Suprapubic skin (tissue), 4 donors: ENCODE measurements at regions not wholly inside any gene's neighbourhood (a gene's known extent, or its start where the extent isn't known, plus 50 kb on each side); places are given as distances from the start of the nearest gene placed in this dataset.

Experiments
- DNase-seq, 2 donors: peaks; one replicate each; pipeline ENCODE4 v3.0.0-alpha.2; 2019; ENCODE audit warnings: low spot score in 2 of 2
- H3K27ac ChIP-seq: fragments of 200-600 bp; sonication (generic); one replicate; pipeline ENCODE4 v1.5.1; 2019
- H3K27me3 ChIP-seq: fragments of 200-600 bp; sonication (generic); one replicate; pipeline ENCODE4 v1.5.1; 2019
- H3K36me3 ChIP-seq: fragments of 200-600 bp; sonication (generic); one replicate; pipeline ENCODE4 v1.5.1; 2019
- H3K4me1 ChIP-seq: fragments of 200-600 bp; sonication (generic); one replicate; pipeline ENCODE4 v1.5.1; 2019
- H3K4me3 ChIP-seq: fragments of 200-600 bp; sonication (generic); one replicate; pipeline ENCODE4 v1.5.1; 2019; ENCODE audit warnings: mild to moderate bottlenecking
- H3K9me3 ChIP-seq: fragments of 200-600 bp; sonication (generic); one replicate; pipeline ENCODE4 v1.5.1; 2019
- EP300 ChIP-seq: sonication (generic); formaldehyde crosslinking; IDR thresholded peaks from one replicate; pipeline ENCODE4 v1.6.1; 2017; ENCODE audit warnings: antibody characterized with exemption
- POLR2A ChIP-seq, 2 donors: fragments of 450-650 bp; IDR thresholded peaks; one replicate each; pipeline ENCODE4 v1.6.1; 2017; ENCODE audit warnings: antibody characterized with exemption in 2 of 2, mild to moderate bottlenecking in 2 of 2, moderate library complexity in 2 of 2
- POLR2AphosphoS5 ChIP-seq, 3 donors: sonication (generic); formaldehyde crosslinking; IDR thresholded peaks; one replicate each; pipeline ENCODE4 v1.6.1; 2017; ENCODE audit warnings: antibody characterized with exemption in 3 of 3
- WGBS: methylation state at CpG from one replicate; pipeline ENCODE4 v1.1.5; 2018; 5-methylcytosine and 5-hydroxymethylcytosine counted together
- TF ChIP-seq, protein P1 (sequence below), 2 donors: fragments of 200-600 bp in 1 of 2; fragments of 450-650 bp in 1 of 2; sonication (generic) in 1 of 2; IDR thresholded peaks; one replicate each; pipeline ENCODE4 v1.5.1; 2016 to 2019; ENCODE audit warnings: antibody characterized with exemption in 2 of 2, mild to moderate bottlenecking in 1 of 2, moderate library complexity in 1 of 2

DNA sequence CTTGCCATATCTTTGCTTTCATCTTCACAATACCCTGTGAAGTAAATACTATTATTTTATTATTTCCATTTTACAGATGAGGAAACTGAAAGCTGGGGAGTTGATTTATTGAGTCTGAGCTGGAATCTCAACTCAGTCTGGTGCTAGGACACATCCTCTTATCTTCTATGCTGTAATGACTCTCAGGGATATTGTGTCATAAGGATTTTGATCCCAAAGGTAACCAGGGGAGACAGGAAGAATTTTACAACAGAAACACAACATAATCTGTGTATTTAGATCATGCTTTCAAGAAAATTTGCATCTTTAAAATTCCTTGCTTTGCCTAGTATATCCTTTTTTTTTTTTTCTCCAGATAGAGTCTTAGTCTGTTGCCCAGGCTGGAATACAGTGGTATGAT is 123.3 kb upstream of the BTG1 start:
- Histone ChIP-seq H3K27ac (no peak overlapping the region), H3K4me3 (no peak overlapping the region), H3K9me3 (no peaks in the 10 kb centered on the region), H3K27me3 (no peaks in the 10 kb centered on the region), H3K4me1 (peaks cover 19% of the 10 kb centered on the region), H3K36me3 (no peaks in the 10 kb centered on the region)
- TF ChIP-seq EP300 (no peak), POLR2AphosphoS5 (IDR thresholded peaks at IDR 0.05) (no peak), POLR2A (IDR thresholded peaks at IDR 0.05) (no peak)
- TF ChIP-seq, protein P1, sequence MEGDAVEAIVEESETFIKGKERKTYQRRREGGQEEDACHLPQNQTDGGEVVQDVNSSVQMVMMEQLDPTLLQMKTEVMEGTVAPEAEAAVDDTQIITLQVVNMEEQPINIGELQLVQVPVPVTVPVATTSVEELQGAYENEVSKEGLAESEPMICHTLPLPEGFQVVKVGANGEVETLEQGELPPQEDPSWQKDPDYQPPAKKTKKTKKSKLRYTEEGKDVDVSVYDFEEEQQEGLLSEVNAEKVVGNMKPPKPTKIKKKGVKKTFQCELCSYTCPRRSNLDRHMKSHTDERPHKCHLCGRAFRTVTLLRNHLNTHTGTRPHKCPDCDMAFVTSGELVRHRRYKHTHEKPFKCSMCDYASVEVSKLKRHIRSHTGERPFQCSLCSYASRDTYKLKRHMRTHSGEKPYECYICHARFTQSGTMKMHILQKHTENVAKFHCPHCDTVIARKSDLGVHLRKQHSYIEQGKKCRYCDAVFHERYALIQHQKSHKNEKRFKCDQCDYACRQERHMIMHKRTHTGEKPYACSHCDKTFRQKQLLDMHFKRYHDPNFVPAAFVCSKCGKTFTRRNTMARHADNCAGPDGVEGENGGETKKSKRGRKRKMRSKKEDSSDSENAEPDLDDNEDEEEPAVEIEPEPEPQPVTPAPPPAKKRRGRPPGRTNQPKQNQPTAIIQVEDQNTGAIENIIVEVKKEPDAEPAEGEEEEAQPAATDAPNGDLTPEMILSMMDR (IDR thresholded peaks at IDR 0.05) = no peak
- no peak for DNase-seq

DNA sequence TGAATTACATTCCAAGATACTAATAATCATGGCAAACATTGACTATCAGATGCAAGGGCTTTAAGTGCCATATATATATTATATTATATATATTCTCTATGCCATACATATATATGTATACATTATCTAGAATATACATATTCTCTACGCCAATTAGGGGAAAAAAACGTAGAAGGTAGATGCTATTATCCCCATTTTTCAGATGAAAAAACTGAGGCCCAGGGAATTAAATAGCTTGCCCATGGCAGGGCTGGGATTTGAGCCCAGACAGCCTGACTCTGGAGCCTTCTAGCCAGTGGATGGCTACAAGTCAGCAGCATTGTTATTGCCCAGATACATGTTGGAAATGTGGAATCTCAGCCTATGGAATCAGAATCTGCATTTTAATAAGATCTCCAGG is 116.0 kb upstream of the BTG1 start:
- no peak for DNase-seq
- Histone ChIP-seq H3K27ac (no peak overlapping the region), H3K4me3 (no peak overlapping the region), H3K36me3 (no peaks in the 10 kb centered on the region), H3K4me1 (no peaks in the 10 kb centered on the region), H3K27me3 (no peaks in the 10 kb centered on the region), H3K9me3 (no peaks in the 10 kb centered on the region)
- 93% methylated on average over 2 of the region's 2 CpGs for WGBS
- TF ChIP-seq POLR2AphosphoS5 (IDR thresholded peaks at IDR 0.05) = no peak
- TF ChIP-seq, protein P1 (IDR thresholded peaks at IDR 0.05) = no peak
- TF ChIP-seq POLR2A (IDR thresholded peaks at IDR 0.05) = no peak
- TF ChIP-seq EP300 = no peak

DNA sequence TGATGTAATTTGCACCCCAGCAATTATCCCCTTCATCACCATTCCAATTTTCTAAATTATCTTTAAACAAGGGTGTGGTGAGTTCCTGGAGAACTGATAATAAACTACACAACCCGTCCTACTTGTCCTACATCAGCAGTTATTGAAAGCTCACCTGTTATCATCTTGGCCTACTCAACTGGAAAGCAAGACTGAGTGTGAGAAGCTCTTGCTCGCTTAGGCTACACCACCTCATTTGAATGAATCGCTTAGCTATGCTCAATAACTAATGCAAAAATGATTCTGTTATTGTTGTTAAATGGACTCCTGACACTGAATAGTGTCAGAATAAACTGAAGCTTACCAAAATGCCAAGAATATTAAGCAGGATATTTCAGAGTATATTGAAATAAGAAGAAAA is 115.4 kb upstream of the BTG1 start:
- Histone ChIP-seq H3K4me1 (no peaks in the 10 kb centered on the region), H3K36me3 (no peaks in the 10 kb centered on the region), H3K27ac (no peak overlapping the region), H3K27me3 (no peaks in the 10 kb centered on the region), H3K4me3 (no peak overlapping the region), H3K9me3 (no peaks in the 10 kb centered on the region)
- no peak for DNase-seq
- TF ChIP-seq, protein P1 (IDR thresholded peaks at IDR 0.05) = no peak
- TF ChIP-seq POLR2AphosphoS5 (IDR thresholded peaks at IDR 0.05) = no peak
- no peak for TF ChIP-seq EP300
- no peak for TF ChIP-seq POLR2A (IDR thresholded peaks at IDR 0.05)
- 69% methylated on average over 3 of the region's 3 CpGs for WGBS

DNA sequence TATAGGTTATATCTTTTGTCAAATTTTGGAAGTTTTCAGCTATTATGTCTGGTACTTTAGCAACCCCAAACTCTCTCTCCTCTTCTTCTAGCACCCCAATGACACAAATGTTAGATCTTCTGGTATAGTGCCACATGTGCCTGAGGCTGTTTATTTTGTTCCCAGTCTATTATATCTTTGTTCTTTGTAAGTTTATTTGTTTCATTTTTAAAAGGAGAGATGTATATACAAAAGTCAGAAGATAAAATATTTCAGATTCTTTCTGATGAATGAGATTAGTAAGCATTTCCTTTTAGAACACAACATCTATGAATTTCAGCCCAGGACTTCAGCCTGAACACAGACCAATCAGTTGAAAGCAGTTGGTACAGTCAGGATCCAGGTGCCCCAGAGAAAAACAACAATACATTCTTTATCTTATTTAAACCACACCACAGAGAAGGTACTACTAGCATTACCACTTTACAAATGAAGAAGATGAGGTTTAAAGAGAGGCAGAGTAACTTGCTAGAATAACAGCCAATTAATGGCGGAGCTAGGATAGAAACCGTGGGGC is 114.1 kb upstream of the BTG1 start:
- H3K27ac ChIP-seq = no peak overlapping the region
- 97% methylated on average over 2 of the region's 2 CpGs for WGBS
- no peaks in the 10 kb centered on the region for H3K4me1 ChIP-seq
- no peaks in the 10 kb centered on the region for H3K27me3 ChIP-seq
- DNase-seq = no peak
- TF ChIP-seq, protein P1 (IDR thresholded peaks at IDR 0.05) = no peak
- TF ChIP-seq POLR2A (IDR thresholded peaks at IDR 0.05) (no peak), POLR2AphosphoS5 (IDR thresholded peaks at IDR 0.05) (no peak), EP300 (no peak)
- no peaks in the 10 kb centered on the region for H3K9me3 ChIP-seq
- H3K36me3 ChIP-seq = no peaks in the 10 kb centered on the region
- H3K4me3 ChIP-seq = no peak overlapping the region

DNA sequence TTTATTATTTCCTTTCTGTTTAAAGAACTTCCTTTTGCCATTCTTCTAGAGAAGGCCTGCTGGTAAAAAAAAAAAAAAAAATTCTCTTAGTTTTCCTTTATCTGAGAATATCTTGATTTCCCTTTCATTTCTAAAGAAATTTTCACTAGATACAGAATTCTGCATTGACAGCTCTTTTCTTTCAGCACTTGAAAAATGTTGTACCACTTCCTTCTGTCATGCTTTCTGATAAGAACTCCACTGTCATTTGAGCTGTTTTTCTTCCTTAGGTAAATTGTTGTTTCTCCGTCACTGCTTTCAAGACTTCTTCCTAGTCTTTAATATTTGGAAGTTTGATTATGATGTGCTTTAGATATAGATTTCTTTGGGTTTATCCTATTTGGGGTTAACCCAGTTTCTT is 113.6 kb upstream of the BTG1 start:
- Histone ChIP-seq H3K27ac (no peak overlapping the region), H3K27me3 (no peaks in the 10 kb centered on the region), H3K36me3 (no peaks in the 10 kb centered on the region), H3K4me3 (no peak overlapping the region), H3K9me3 (no peaks in the 10 kb centered on the region), H3K4me1 (no peaks in the 10 kb centered on the region)
- no peak for DNase-seq
- WGBS = 94% methylated on average over 1 of the region's 1 CpG
- TF ChIP-seq, protein P1 (IDR thresholded peaks at IDR 0.05) = no peak
- no peak for TF ChIP-seq EP300
- no peak for TF ChIP-seq POLR2A (IDR thresholded peaks at IDR 0.05)
- TF ChIP-seq POLR2AphosphoS5 (IDR thresholded peaks at IDR 0.05) = no peak
